Esophagus squamous epithelium (tissue), 4 donors: ENCODE measurements at regions not wholly inside any gene's neighbourhood (a gene's known extent, or its start where the extent isn't known, plus 50 kb on each side); places are given as distances from the start of the nearest gene placed in this dataset.

ENCODE experiments used
- CTCF ChIP-seq, 6 experiments: fragments of 450-650 bp in 4 of 6; fragments of 200-600 bp in 2 of 6; sonication (generic) in 2 of 6; IDR thresholded peaks; one replicate each; pipeline ENCODE4 v1.5.1; 2016 to 2019; ENCODE audit warnings: antibody characterized with exemption in 6 of 6, mild to moderate bottlenecking in 4 of 6, moderate library complexity in 4 of 6
- POLR2A ChIP-seq, 4 donors: fragments of 450-650 bp; IDR thresholded peaks; one replicate each; pipeline ENCODE4 v1.6.1; 2017; ENCODE audit warnings: antibody characterized with exemption in 4 of 4, mild to moderate bottlenecking in 4 of 4, moderate library complexity in 3 of 4

- no peak for TF ChIP-seq CTCF (IDR thresholded peaks at IDR 0.05)
- TF ChIP-seq POLR2A (IDR thresholded peaks at IDR 0.05), result no peak
Observed at GRCh38 chr1:8159470-8160024, 133.4 kb upstream of the ERRFI1 start.
